GM19351 (cell line): ENCODE measurements at regions not wholly inside any gene's neighbourhood (a gene's known extent, or its start where the extent isn't known, plus 50 kb on each side); places are given as distances from the start of the nearest gene placed in this dataset.
"Not testable (repeated sequence)": the region's sequence is repeated elsewhere in the genome, so short reads cannot be mapped to it uniquely, and the experiment has no call there.

Source experiments
- ATAC-seq: cut with Tn5 transposase; IDR thresholded peaks from one replicate; pipeline ENCODE4 v1.9.1; 2021; ENCODE audit warnings: mild to moderate bottlenecking, moderate library complexity; ENCODE audit not compliant: unreplicated experiment

- ATAC-seq, result no peak
These were observed 74.0 kb upstream of the ADAMTS5 start for GRCh38 chr21:27040738-27041469.

- no peak for ATAC-seq
These were observed 69.9 kb upstream of the ADAMTS5 start for GRCh38 chr21:27036736-27037301.

GRCh38 chr21:27035791-27036190, 68.9 kb upstream of the ADAMTS5 start:
- no peak for ATAC-seq

DNA sequence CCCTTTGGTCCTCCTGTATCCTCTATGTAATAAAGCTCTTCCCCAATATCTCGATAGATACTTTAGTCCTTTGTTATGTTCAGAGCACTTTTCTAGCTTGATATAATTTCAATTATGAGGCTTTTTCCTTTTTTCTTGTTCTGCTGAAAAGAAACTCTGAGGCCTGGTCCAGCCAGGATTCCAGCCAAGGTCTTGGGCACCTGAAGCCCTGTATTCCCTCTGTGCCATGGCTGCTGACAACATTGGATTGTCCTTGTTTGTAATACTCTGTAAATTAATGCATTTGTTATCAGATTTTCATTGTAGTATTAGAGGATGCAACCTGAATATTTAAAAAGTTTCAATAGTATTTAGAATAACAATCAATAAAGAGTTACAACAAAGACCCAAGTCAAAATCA, 67.9 kb upstream of the ADAMTS5 start:
- no peak for ATAC-seq

DNA sequence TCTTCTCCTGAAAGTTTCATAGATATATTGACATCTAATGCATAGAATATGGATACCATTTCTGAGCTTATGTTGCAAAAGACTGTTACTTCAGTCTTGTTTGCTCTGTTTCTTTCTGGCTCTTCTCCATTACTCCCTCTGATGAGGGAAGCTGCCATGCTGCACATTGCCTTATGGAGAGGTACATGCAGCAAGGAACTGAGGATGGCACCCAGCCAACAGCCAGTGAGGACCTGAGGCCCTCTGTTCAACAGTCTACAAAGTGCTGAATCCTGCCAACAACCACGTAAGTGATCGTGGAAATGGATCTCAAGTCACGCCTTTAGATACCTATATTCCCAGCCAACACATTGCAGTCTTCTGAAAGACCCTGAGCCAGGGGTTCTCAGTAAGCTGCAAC, 66.6 kb upstream of the ADAMTS5 start:
- ATAC-seq, result no peak

DNA sequence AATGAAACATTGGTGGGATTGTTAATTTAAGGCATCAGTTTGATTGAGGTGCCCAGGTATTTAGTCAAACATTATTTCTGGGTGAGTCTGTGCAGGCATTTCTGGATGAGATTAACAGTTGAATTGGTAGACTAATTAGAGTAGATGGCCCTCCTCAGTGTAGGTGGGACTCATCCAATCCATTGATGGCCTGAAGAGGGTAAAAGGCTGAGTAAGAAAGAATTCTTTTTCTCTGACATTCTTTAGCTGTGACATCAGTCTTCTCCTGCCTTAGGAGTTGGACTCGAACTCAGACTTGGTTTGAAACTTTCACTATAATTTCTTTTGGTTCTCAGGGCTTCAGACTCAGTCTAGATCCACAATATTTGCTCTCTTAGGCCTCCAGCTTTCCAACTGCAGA, 59.6 kb upstream of the ADAMTS5 start:
- ATAC-seq, result no peak

DNA sequence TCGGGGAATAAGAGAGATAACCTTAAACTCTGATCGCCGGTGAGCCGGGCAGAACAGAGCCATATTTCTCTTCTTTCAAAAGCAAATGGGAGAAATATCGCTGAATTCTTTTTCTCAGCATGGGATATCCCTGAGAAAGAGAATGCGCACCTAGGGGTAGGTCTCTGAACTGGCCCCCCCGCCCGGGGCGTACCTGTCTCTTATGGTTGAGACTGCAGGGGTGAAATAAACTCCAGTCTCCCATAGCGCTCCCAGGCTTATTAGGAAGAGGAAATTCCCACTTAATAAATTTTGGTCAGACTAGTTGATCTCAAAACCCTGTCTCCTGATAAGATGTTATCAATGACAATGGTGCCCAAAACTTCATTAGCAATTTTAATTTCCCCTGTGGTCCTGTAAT, 58.8 kb upstream of the ADAMTS5 start:
- not testable (repeated sequence) for ATAC-seq

DNA sequence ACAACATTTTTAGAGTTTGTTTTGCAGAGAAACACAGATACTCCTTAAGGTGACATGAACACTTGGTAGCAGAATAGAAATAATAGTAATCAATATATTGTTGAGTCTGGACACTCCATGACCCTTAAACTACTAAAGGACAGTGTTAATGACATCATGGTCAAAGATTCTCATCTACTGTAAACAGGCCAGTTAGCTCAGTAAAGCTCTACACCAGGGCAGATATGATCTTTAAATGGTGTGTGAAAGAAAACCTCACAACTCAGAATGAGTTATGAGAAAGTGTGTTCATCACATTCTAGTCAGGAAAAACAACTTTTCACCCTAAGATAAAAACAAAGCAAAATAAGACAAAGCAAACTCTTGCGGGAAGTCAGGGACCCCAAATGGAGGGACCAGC, 58.1 kb upstream of the ADAMTS5 start:
- ATAC-seq, result no peak

DNA sequence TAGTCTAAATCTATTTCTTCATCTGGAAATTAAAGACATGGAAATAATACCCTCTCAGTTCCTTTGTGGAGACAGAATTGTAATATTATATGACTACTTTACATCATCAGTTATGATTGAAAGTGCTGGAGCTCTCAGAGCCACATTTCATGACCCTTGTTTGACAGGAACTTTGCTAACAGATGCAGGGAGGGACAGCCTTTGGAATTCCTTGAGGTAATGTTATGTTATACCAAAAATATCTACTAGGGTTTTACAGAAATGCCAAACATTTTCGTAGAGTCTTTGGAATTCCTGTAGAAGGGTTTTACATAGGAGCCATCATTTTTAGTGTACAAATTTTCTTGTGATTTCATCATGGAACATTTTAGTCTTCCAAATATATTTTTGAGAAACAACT, 57.4 kb upstream of the ADAMTS5 start:
- ATAC-seq, result no peak

GRCh38 chr21:27023186-27023585, 56.3 kb upstream of the ADAMTS5 start:
- ATAC-seq, result no peak

DNA sequence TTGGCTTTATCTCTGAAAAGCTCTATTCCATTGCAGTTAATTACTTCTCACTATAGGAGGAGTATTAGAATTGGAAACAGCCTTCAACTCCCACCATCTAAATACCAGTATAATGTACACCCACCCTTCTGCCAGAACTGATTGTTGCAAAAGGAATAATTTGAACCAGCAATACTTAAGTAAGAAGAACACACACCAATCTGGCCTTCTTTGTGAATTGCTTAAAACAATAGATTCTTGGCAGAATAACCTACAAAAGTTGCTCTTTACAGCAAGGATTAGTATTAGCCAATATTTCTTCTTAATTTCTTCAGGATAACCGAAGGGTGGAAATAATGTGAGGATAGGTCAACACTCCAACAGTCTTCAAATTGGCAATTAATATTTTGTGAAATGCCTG, 54.9 kb upstream of the ADAMTS5 start:
- ATAC-seq, result no peak

- no peak for ATAC-seq
These were observed 54.2 kb upstream of the ADAMTS5 start for GRCh38 chr21:27021046-27021445.

- no peak for ATAC-seq
These were observed 50.4 kb upstream of the ADAMTS5 start for GRCh38 chr21:27017246-27017645.
